Panc1 (cell line): ENCODE measurements at regions not wholly inside any gene's neighbourhood (a gene's known extent, or its start where the extent isn't known, plus 50 kb on each side); places are given as distances from the start of the nearest gene placed in this dataset.

ENCODE experiments used
- ATAC-seq: fragments of 200-7000 bp; cut with Tn5 transposase; 2 replicates; pipeline ENCODE4 v1.9.1; 2020; ENCODE audit warnings: mild to moderate bottlenecking, moderate library complexity
- BruUV-seq: library from RNA; stranded (reverse); fragments of 400-500 nt; replicated peaks from 2 replicates; lab custom pipeline; 2021; lab: Mats Ljungman, UMichigan
- CTCF ChIA-PET: fragments of 300-600 bp; sonication (Branson Sonifier 250); formaldehyde crosslinking; loops from one replicate; lab custom pipeline; 2022; ENCODE audit warnings: antibody characterized with exemption; lab: Charles Lee
- POLR2A ChIA-PET: fragments of 300-600 bp; sonication (Branson Sonifier 250); formaldehyde crosslinking; loops from one replicate; lab custom pipeline; 2022; ENCODE audit warnings: antibody characterized with exemption; lab: Charles Lee
- DNase-seq: peaks from one replicate; pipeline ENCODE4 v3.0.0-alpha.2; 2010; ENCODE audit warnings: low read depth, low spot score
- H3K27ac ChIP-seq: 2 replicates; pipeline ENCODE4 v1.5.1; 2011; ENCODE audit warnings: mild to moderate bottlenecking, low read length, inconsistent platforms
- H3K27me3 ChIP-seq: fragments of 200-500 bp; sonication (Bioruptor generic); 2 replicates; pipeline ENCODE4 v1.6.0; 2014; ENCODE audit warnings: low read length, inconsistent platforms; ENCODE audit not compliant: control insufficient read depth, insufficient read depth
- H3K36me3 ChIP-seq: fragments of 200-500 bp; sonication (Bioruptor generic); 2 replicates; pipeline ENCODE4 v1.5.1; 2014; ENCODE audit warnings: inconsistent platforms, mild to moderate bottlenecking, low read length, moderate library complexity; ENCODE audit not compliant: control insufficient read depth, insufficient read depth
- H3K4me1 ChIP-seq: 2 replicates; pipeline ENCODE4 v1.5.1; 2011; ENCODE audit warnings: inconsistent platforms, mild to moderate bottlenecking, low read length, moderate library complexity; ENCODE audit not compliant: control insufficient read depth, insufficient read depth
- H3K4me3 ChIP-seq, 2 experiments: 2 replicates each; pipeline ENCODE4 v1.5.1; 2011 to 2012; ENCODE audit warnings: low read depth in 2 of 2, low read length in 2 of 2, mild to moderate bottlenecking in 2 of 2, inconsistent platforms in 1 of 2, moderate library complexity in 1 of 2
- H3K9me3 ChIP-seq: fragments of 200-500 bp; sonication (Bioruptor generic); 2 replicates; pipeline ENCODE4 v1.5.1; 2014; ENCODE audit warnings: low read depth, mild to moderate bottlenecking, inconsistent platforms, low read length, moderate library complexity; ENCODE audit not compliant: control insufficient read depth, insufficient read depth
- POLR2AphosphoS5 ChIP-seq: IDR thresholded peaks from 2 replicates; pipeline ENCODE4 v1.6.1; 2012; ENCODE audit warnings: mild to moderate bottlenecking, low read depth, low read length, moderate library complexity
- REST ChIP-seq, 2 experiments: IDR thresholded peaks; 2 replicates each; pipeline ENCODE4 v1.6.1; 2011 to 2012; ENCODE audit warnings: low read depth in 2 of 2, control low read depth in 1 of 2, low read length in 1 of 2, mild to moderate bottlenecking in 1 of 2, moderate library complexity in 1 of 2; ENCODE audit not compliant: insufficient read depth in 1 of 2
- SIN3A ChIP-seq: IDR thresholded peaks from 2 replicates; pipeline ENCODE4 v1.6.1; 2012; ENCODE audit warnings: low read depth, mild to moderate bottlenecking, low read length, moderate library complexity, borderline replicate concordance; ENCODE audit not compliant: insufficient read depth
- TCF7L2 ChIP-seq: IDR thresholded peaks from 2 replicates; pipeline ENCODE4 v1.6.1; 2011; ENCODE audit warnings: mild to moderate bottlenecking, low read depth, low read length, inconsistent platforms
- in situ Hi-C: cut with HindIII; loops from 2 replicates; pipeline ENCODE4 v1.10.0; 2016; ENCODE audit warnings: low sequenced_read_pairs, low pct_unique_long_range_greater_than_20kb
- intact Hi-C: fragments of 100-400 bp; cut with micrococcal nuclease; formaldehyde crosslinking; loops from one replicate; pipeline ENCODE4 v1.10.0; 2022; ENCODE audit not compliant: unreplicated experiment
- TF ChIP-seq, protein P1 (sequence below): fragments of 450-650 bp; IDR thresholded peaks from 2 replicates; pipeline ENCODE4 v1.5.1; 2017; ENCODE audit warnings: mild to moderate bottlenecking

- H3K4me3 ChIP-seq = no peak overlapping the region
- POLR2A ChIA-PET = no interaction called here
- no peak overlapping the region for H3K27ac ChIP-seq
- no TSS peak for BruUV-seq
- TF ChIP-seq SIN3A = no peak
- TF ChIP-seq, protein P1, sequence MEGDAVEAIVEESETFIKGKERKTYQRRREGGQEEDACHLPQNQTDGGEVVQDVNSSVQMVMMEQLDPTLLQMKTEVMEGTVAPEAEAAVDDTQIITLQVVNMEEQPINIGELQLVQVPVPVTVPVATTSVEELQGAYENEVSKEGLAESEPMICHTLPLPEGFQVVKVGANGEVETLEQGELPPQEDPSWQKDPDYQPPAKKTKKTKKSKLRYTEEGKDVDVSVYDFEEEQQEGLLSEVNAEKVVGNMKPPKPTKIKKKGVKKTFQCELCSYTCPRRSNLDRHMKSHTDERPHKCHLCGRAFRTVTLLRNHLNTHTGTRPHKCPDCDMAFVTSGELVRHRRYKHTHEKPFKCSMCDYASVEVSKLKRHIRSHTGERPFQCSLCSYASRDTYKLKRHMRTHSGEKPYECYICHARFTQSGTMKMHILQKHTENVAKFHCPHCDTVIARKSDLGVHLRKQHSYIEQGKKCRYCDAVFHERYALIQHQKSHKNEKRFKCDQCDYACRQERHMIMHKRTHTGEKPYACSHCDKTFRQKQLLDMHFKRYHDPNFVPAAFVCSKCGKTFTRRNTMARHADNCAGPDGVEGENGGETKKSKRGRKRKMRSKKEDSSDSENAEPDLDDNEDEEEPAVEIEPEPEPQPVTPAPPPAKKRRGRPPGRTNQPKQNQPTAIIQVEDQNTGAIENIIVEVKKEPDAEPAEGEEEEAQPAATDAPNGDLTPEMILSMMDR = no peak
- TF ChIP-seq REST (IDR thresholded peaks at IDR 0.05; ENCODE audit: insufficient read depth in 1 of 2, low read depth in 2 of 2, low read length in 1 of 2) = no peak
- TF ChIP-seq TCF7L2 = no peak
- TF ChIP-seq POLR2AphosphoS5 = no peak
- no peaks in the 10 kb centered on the region; the same call in 1 of the 2 replicates for H3K9me3 ChIP-seq
- intact Hi-C loops (no loop called here), in situ Hi-C loops (no loop called here)
- DNase-seq = no peak
- no peaks in the 10 kb centered on the region for H3K27me3 ChIP-seq
- H3K4me1 ChIP-seq = no peaks in the 10 kb centered on the region
- no peak for ATAC-seq
- H3K36me3 ChIP-seq = no peaks in the 10 kb centered on the region
- CTCF ChIA-PET = no interaction called here
Measured at GRCh38 chr12:83472772-83473171, 786.1 kb downstream of the TMTC2 start.

DNA sequence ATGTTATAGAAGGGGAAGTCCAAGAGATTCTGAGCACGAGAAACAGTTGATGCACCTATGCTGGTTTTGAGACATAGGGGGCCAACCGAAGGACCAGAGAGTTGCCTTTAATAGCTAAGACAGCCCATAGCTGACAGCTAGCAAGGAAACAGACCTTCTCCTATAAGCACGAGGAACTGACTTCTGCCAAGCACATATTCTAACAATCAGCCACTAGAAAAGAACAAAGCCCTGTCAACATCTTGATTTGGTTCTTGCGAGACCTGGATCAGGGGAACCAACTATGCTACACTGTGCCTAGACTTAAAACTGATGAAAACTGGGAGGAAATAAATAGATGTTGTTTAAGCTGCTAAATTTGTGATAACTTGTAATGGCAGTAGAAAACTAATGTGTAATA lies 785.6 kb downstream of the TMTC2 start:
- Histone ChIP-seq H3K36me3 (no peaks in the 10 kb centered on the region), H3K27ac (no peak overlapping the region), H3K27me3 (no peaks in the 10 kb centered on the region), H3K4me3 (no peak overlapping the region), H3K4me1 (no peaks in the 10 kb centered on the region), H3K9me3 (no peaks in the 10 kb centered on the region; the same call in 1 of the 2 replicates)
- ChIA-PET POLR2A (no interaction called here), CTCF (no interaction called here)
- TF ChIP-seq SIN3A (no peak), POLR2AphosphoS5 (no peak), REST (IDR thresholded peaks at IDR 0.05; ENCODE audit: insufficient read depth in 1 of 2, low read depth in 2 of 2, low read length in 1 of 2) (no peak), TCF7L2 (no peak)
- TF ChIP-seq, protein P1 = no peak
- no peak for DNase-seq
- ATAC-seq = no peak
- intact Hi-C loops (no loop called here), in situ Hi-C loops (no loop called here)
- no TSS peak for BruUV-seq
